Neural progenitor cell (in vitro differentiated cells): ENCODE measurements at regions not wholly inside any gene's neighbourhood (a gene's known extent, or its start where the extent isn't known, plus 50 kb on each side); places are given as distances from the start of the nearest gene placed in this dataset.

ENCODE experiments used
- DNase-seq: peaks from one replicate; pipeline ENCODE4 v3.0.0-alpha.2; 2016; ENCODE audit warnings: low spot score
- H2AFZ ChIP-seq: fragments of 200-600 bp; sonication (generic); replicated peaks from 2 replicates; pipeline ENCODE4 v1.6.1; 2016; ENCODE audit warnings: antibody characterized with exemption
- H3F3A ChIP-seq: fragments of 200-600 bp; sonication (generic); 2 replicates; pipeline ENCODE4 v1.6.1; 2016; ENCODE audit warnings: antibody characterized with exemption, low read depth
- H3K27ac ChIP-seq: fragments of 200-600 bp; sonication (generic); 2 replicates; pipeline ENCODE4 v1.5.1; 2016; ENCODE audit warnings: mild to moderate bottlenecking
- H3K27me3 ChIP-seq: fragments of 200-600 bp; sonication (generic); 2 replicates; pipeline ENCODE4 v1.6.1; 2016; ENCODE audit warnings: mild to moderate bottlenecking, moderate library complexity
- H3K36me3 ChIP-seq: fragments of 200-600 bp; sonication (generic); 2 replicates; pipeline ENCODE4 v1.5.1; 2016
- H3K4me1 ChIP-seq: fragments of 200-600 bp; sonication (generic); 2 replicates; pipeline ENCODE4 v1.6.1; 2016; ENCODE audit warnings: mixed run types
- H3K4me2 ChIP-seq: fragments of 200-600 bp; sonication (generic); 2 replicates; pipeline ENCODE4 v1.6.1; 2016
- H3K4me3 ChIP-seq: fragments of 200-600 bp; sonication (generic); 2 replicates; pipeline ENCODE4 v1.5.1; 2016
- H3K79me2 ChIP-seq: fragments of 200-600 bp; sonication (generic); 2 replicates; pipeline ENCODE4 v1.6.1; 2016; ENCODE audit warnings: low read depth
- H3K9ac ChIP-seq: fragments of 200-600 bp; sonication (generic); 2 replicates; pipeline ENCODE4 v1.6.1; 2016
- H3K9me3 ChIP-seq: fragments of 200-600 bp; sonication (generic); 2 replicates; pipeline ENCODE4 v1.5.1; 2016; ENCODE audit warnings: low read depth
- H4K20me1 ChIP-seq: fragments of 200-600 bp; sonication (generic); 2 replicates; pipeline ENCODE4 v1.6.1; 2016; ENCODE audit warnings: low read depth
- H3K27ac Mint-ChIP-seq: 3 replicates; pipeline ENCODE4 v1.8.0; 2021; ENCODE audit warnings: mixed read lengths
- H3K27me3 Mint-ChIP-seq: 2 replicates; pipeline ENCODE4 v1.8.0; 2022; ENCODE audit warnings: low read depth, mild to moderate bottlenecking, inconsistent platforms, moderate library complexity, mixed read lengths; ENCODE audit not compliant: insufficient read depth
- H3K36me3 Mint-ChIP-seq: 3 replicates; pipeline ENCODE4 v1.8.0; 2021; ENCODE audit warnings: mixed read lengths
- H3K4me1 Mint-ChIP-seq: 3 replicates; pipeline ENCODE4 v1.8.0; 2021; ENCODE audit warnings: mixed read lengths
- H3K4me3 Mint-ChIP-seq: 3 replicates; pipeline ENCODE4 v1.8.0; 2021; ENCODE audit warnings: mild to moderate bottlenecking, moderate library complexity, mixed read lengths
- H3K9me3 Mint-ChIP-seq: 3 replicates; pipeline ENCODE4 v1.8.0; 2020; ENCODE audit warnings: mixed read lengths
- EZH2 ChIP-seq: fragments of 200-600 bp; sonication (generic); IDR thresholded peaks from 2 replicates; pipeline ENCODE4 v1.6.1; 2017; ENCODE audit warnings: antibody characterized with exemption, mild to moderate bottlenecking, moderate library complexity
- EZH2phosphoT487 ChIP-seq: fragments of 200-600 bp; sonication (generic); IDR thresholded peaks from 2 replicates; pipeline ENCODE4 v1.6.1; 2017; ENCODE audit warnings: antibody characterized with exemption
- TF ChIP-seq, protein P1 (sequence below): fragments of 200-600 bp; sonication (generic); IDR thresholded peaks from 2 replicates; pipeline ENCODE4 v1.5.1; 2017; ENCODE audit warnings: antibody characterized with exemption, mild to moderate bottlenecking

DNA sequence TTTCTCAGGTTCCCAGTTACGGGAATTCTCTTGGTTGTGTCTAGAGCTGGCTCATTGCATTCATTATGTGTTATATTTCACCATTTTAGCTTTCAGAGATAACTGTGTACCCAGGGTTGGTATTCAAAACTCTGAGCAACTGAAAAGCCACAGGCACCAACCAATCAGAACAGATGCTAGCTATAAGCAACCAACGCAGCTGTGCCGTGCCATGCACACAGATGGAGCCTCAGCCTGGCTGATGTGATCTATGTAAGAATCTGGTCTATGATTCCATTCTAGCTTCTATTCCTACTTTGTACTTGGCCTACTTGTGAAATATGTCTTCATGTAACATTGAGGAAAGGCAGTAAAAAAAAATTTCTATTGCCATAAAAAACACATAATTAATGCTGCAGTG lies 95.0 kb upstream of the CCDC80 start:
- peaks cover 11% of the 10 kb centered on the region for H3K4me1 Mint-ChIP-seq
- peak overlapping the region; percentile 6 for H3K27ac Mint-ChIP-seq

DNA sequence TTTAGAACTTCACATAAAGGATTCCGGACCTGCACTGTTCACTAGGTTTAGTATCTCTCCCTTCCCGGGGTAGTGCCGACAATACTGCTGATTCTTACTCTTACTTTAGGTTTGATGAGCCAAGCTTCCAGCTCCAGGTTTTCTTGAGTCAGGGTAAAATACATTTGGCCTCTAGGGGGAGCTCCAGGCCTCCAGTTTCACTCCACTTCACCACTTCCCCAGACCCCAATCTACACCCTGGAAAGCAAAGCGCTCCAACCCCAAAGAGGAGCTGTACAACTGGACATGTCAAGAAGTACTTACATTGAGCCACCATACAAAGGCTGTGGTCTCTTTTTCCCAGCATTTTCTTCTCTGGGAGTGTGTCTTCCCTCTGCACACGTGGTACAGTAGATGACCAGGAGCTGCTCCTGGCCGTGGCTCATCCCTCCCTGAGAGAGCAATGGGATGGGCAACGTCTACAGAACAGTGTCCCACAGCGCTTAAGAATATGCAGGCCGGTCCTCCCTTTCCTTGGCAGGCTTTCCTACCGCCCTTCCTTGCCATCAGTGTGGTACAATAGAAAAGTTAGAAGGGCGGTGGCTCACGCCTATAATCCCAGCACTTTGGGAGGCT lies 93.9 kb upstream of the CCDC80 start:
- no peak overlapping the region for H3K27ac ChIP-seq
- no peak overlapping the region for H3K9ac ChIP-seq
- H3K4me3 ChIP-seq = no peak overlapping the region
- no peaks in the 10 kb centered on the region for H3K27me3 ChIP-seq
- TF ChIP-seq EZH2phosphoT487 (no peak), EZH2 (no peak)
- TF ChIP-seq, protein P1, sequence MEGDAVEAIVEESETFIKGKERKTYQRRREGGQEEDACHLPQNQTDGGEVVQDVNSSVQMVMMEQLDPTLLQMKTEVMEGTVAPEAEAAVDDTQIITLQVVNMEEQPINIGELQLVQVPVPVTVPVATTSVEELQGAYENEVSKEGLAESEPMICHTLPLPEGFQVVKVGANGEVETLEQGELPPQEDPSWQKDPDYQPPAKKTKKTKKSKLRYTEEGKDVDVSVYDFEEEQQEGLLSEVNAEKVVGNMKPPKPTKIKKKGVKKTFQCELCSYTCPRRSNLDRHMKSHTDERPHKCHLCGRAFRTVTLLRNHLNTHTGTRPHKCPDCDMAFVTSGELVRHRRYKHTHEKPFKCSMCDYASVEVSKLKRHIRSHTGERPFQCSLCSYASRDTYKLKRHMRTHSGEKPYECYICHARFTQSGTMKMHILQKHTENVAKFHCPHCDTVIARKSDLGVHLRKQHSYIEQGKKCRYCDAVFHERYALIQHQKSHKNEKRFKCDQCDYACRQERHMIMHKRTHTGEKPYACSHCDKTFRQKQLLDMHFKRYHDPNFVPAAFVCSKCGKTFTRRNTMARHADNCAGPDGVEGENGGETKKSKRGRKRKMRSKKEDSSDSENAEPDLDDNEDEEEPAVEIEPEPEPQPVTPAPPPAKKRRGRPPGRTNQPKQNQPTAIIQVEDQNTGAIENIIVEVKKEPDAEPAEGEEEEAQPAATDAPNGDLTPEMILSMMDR = peak; percentile 82
- DNase-seq = peak; percentile 79
- no peak overlapping the region for H3K27ac Mint-ChIP-seq
- no peaks in the 10 kb centered on the region for H3K79me2 ChIP-seq
- H3K9me3 ChIP-seq = no peaks in the 10 kb centered on the region
- peaks cover 11% of the 10 kb centered on the region for H3K4me1 Mint-ChIP-seq
- H3F3A ChIP-seq = no peaks in the 10 kb centered on the region
- peak overlapping the region; percentile 84 for H2AFZ ChIP-seq
- H3K4me2 ChIP-seq = no peak overlapping the region
- no peaks in the 10 kb centered on the region for H3K36me3 Mint-ChIP-seq
- H4K20me1 ChIP-seq = no peaks in the 10 kb centered on the region
- H3K27me3 Mint-ChIP-seq = peaks cover 2% of the 10 kb centered on the region
- H3K9me3 Mint-ChIP-seq = no peaks in the 10 kb centered on the region
- no peaks in the 10 kb centered on the region for H3K36me3 ChIP-seq
- H3K4me1 ChIP-seq = no peaks in the 10 kb centered on the region
- no peak overlapping the region for H3K4me3 Mint-ChIP-seq

More for the DNA sequence above, 95.0 kb upstream of the CCDC80 start:
- Mint-ChIP-seq H3K27me3 (peaks cover 2% of the 10 kb centered on the region), H3K36me3 (no peaks in the 10 kb centered on the region), H3K9me3 (no peaks in the 10 kb centered on the region), H3K4me3 (no peak overlapping the region)
- Histone ChIP-seq H3K27ac (no peak overlapping the region), H3F3A (no peaks in the 10 kb centered on the region), H4K20me1 (no peaks in the 10 kb centered on the region), H2AFZ (no peak overlapping the region), H3K27me3 (no peaks in the 10 kb centered on the region), H3K4me2 (no peak overlapping the region), H3K79me2 (no peaks in the 10 kb centered on the region), H3K36me3 (no peaks in the 10 kb centered on the region), H3K9ac (no peak overlapping the region), H3K4me1 (no peaks in the 10 kb centered on the region), H3K4me3 (no peak overlapping the region), H3K9me3 (no peaks in the 10 kb centered on the region)
- TF ChIP-seq EZH2 (no peak), EZH2phosphoT487 (no peak)
- TF ChIP-seq, protein P1 = no peak
- DNase-seq = no peak

DNA sequence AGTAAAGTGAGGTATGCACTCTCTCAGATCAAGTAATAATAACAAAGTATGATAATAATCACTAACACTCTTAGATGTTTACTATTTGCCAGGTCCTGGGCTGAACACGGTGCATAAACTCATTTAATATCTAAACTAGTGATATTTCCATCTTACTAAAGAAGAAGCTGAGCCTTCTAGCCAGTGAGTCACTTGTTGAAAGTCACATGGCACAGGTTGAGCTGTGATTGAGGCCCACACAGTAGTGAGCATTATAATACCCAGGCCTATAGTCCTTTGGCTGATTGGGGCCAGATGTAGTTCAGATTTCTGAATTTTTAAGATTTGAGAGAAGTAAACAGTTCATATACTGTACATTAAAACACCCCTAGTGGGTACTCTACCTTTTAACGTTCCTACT lies 93.2 kb upstream of the CCDC80 start:
- no peaks in the 10 kb centered on the region for H3K36me3 ChIP-seq
- DNase-seq = no peak
- no peaks in the 10 kb centered on the region for H3K79me2 ChIP-seq
- no peak overlapping the region for H3K27ac ChIP-seq
- H3K9ac ChIP-seq = no peak overlapping the region
- no peaks in the 10 kb centered on the region for H3K27me3 ChIP-seq
- peaks cover 2% of the 10 kb centered on the region for H3K27me3 Mint-ChIP-seq
- H3K4me3 ChIP-seq = no peak overlapping the region
- no peaks in the 10 kb centered on the region for H3K9me3 ChIP-seq
- no peak for TF ChIP-seq EZH2phosphoT487
- TF ChIP-seq, protein P1 = no peak
- TF ChIP-seq EZH2 = no peak
- peaks cover 9% of the 10 kb centered on the region for H3K4me1 Mint-ChIP-seq
- H2AFZ ChIP-seq = no peak overlapping the region
- H3K4me3 Mint-ChIP-seq = no peak overlapping the region
- no peak overlapping the region for H3K4me2 ChIP-seq
- no peaks in the 10 kb centered on the region for H3K36me3 Mint-ChIP-seq
- H4K20me1 ChIP-seq = no peaks in the 10 kb centered on the region
- H3K9me3 Mint-ChIP-seq = no peaks in the 10 kb centered on the region
- H3K27ac Mint-ChIP-seq = no peak overlapping the region
- H3F3A ChIP-seq = no peaks in the 10 kb centered on the region
- H3K4me1 ChIP-seq = no peaks in the 10 kb centered on the region
